GM12875 (cell line): ENCODE measurements at regions not wholly inside any gene's neighbourhood (a gene's known extent, or its start where the extent isn't known, plus 50 kb on each side); places are given as distances from the start of the nearest gene placed in this dataset.
A peak's percentile ranks its signal among the peaks of the same experiment; 100 is the strongest.

Experiments used
- H3K4me3 ChIP-seq: one replicate; pipeline ENCODE4 v1.5.1; 2011; ENCODE audit warnings: low read depth, low read length, control low read depth
- CTCF ChIP-seq: IDR thresholded peaks from 2 replicates; pipeline ENCODE4 v1.5.1; 2011; ENCODE audit warnings: low read depth, mild to moderate bottlenecking, control low read depth, inconsistent platforms, low read length, moderate library complexity, borderline replicate concordance; ENCODE audit not compliant: insufficient read depth

- no peak for TF ChIP-seq CTCF
- H3K4me3 ChIP-seq: no peak overlapping the region
Observed at GRCh38 chr3:55194376-55194775, 266.5 kb upstream of the LRTM1 start.

- no peak overlapping the region for H3K4me3 ChIP-seq
- TF ChIP-seq CTCF: no peak
Observed at GRCh38 chr3:55191911-55192775, 264.3 kb upstream of the LRTM1 start.

GRCh38 chr3:55190331-55190730 is 262.5 kb upstream of the LRTM1 start:
- H3K4me3 ChIP-seq: no peak overlapping the region
- no peak for TF ChIP-seq CTCF

GRCh38 chr3:55189359-55189801 is 261.5 kb upstream of the LRTM1 start:
- H3K4me3 ChIP-seq: no peak overlapping the region
- no peak for TF ChIP-seq CTCF

GRCh38 chr3:55185380-55185779 is 257.5 kb upstream of the LRTM1 start:
- no peak overlapping the region for H3K4me3 ChIP-seq
- no peak for TF ChIP-seq CTCF

GRCh38 chr3:55183201-55183600 is 255.3 kb upstream of the LRTM1 start:
- no peak for TF ChIP-seq CTCF

GRCh38 chr3:55180936-55181535 is 253.2 kb upstream of the LRTM1 start:
- peak; percentile 57 for TF ChIP-seq CTCF
- no peak overlapping the region for H3K4me3 ChIP-seq

More at GRCh38 chr3:55183201-55183600, 255.3 kb upstream of the LRTM1 start:
- no peak overlapping the region for H3K4me3 ChIP-seq
